ENCODE measurements at regions not wholly inside any gene's neighbourhood (a gene's known extent, or its start where the extent isn't known, plus 50 kb on each side); places are given as distances from the start of the nearest gene placed in this dataset.
"Not testable (repeated sequence)": the region's sequence is repeated elsewhere in the genome, so short reads cannot be mapped to it uniquely, and the experiment has no call there.

DNA sequence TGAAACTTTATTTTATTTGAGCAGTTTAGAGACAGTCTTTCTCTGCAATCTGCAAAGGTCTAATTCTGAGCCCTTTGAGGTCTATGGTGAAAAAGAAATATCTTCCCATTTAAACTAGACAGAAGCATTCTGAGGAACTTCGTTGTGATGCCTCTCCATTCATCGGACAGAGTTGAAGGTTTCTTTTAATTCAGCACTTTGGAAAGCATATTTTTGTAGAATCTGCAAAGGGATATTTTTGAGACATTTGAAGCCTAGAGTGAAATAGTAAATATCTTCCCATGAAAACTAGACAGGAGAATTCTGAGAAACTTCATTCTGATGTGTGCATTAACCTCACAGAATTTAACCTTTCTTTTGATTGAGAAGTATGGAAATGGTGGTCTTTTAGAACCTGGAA, 3044.8 kb downstream of the TUBA3C start:
- DNase-seq; H3K9ac ChIP-seq (ENCODE audit: low read length in 3 of 3); H3K9me3 ChIP-seq (ENCODE audit: control insufficient read depth in 2 of 3, insufficient read depth in 1 of 3, low read length in 3 of 3); H3K36me3 ChIP-seq (ENCODE audit: control insufficient read depth in 2 of 3, insufficient read depth in 3 of 3, low read length in 3 of 3); H3K4me3 ChIP-seq (ENCODE audit: low read length in 3 of 3); FAIRE-seq; H3K27me3 ChIP-seq (ENCODE audit: control insufficient read depth, insufficient read depth, low read length); H3K4me1 ChIP-seq (ENCODE audit: control insufficient read depth in 2 of 3, insufficient read depth in 2 of 3, low read depth in 1 of 3, low read length in 3 of 3); H3K27ac ChIP-seq (ENCODE audit: low read depth in 2 of 2, low read length in 2 of 2); intact Hi-C loops (cut with DNase I): not testable (repeated sequence)

DNA sequence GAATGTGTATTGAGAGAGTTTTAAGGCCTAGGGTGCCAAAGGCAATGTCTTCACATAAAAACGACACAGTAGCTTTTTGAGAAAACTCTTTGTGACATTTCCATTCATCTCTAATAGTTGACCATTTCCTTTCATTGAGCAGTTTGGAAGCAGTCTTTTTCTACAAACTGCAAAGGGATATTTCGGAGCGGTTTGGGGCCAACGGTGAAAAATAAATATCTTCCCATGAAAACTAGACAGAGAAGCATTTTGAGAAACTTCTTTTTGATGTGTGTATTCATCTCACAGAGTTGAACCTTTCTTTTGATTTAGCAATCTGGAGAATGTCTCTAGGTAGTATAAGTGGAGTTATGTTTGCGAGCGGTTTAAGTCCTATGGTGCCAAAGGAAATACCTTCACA, 3052.9 kb downstream of the TUBA3C start:
- DNase-seq; H3K27me3 ChIP-seq (ENCODE audit: control insufficient read depth, insufficient read depth, low read length); H3K4me1 ChIP-seq (ENCODE audit: control insufficient read depth in 2 of 3, insufficient read depth in 2 of 3, low read depth in 1 of 3, low read length in 3 of 3); intact Hi-C loops (cut with DNase I); H3K9ac ChIP-seq (ENCODE audit: low read length in 3 of 3); H3K36me3 ChIP-seq (ENCODE audit: control insufficient read depth in 2 of 3, insufficient read depth in 3 of 3, low read length in 3 of 3); H3K4me3 ChIP-seq (ENCODE audit: low read length in 3 of 3); FAIRE-seq; H3K9me3 ChIP-seq (ENCODE audit: control insufficient read depth in 2 of 3, insufficient read depth in 1 of 3, low read length in 3 of 3); H3K27ac ChIP-seq (ENCODE audit: low read depth in 2 of 2, low read length in 2 of 2): not testable (repeated sequence)

DNA sequence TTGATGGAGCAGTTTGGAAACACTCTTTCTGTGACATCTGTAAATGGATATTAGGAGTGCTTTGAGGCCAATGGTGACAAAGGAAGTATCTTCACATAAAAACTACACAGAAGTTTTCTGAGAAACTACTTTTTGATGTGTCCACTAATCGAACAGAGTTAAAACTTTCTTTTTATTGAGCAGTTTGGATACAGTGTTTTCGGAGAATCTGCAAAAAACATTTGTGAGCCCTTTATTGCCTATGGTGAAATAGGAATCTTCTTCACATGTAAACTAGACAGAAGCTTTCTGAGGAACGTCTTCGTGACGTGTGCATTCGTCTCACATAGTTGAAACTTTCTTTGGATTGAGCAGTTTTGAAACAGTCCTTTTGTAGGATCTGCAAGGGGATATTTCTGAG, 3068.2 kb downstream of the TUBA3C start:
- H3K27me3 ChIP-seq (ENCODE audit: control insufficient read depth, insufficient read depth, low read length); H3K9me3 ChIP-seq (ENCODE audit: control insufficient read depth in 2 of 3, insufficient read depth in 1 of 3, low read length in 3 of 3); H3K4me3 ChIP-seq (ENCODE audit: low read length in 3 of 3); FAIRE-seq; DNase-seq; H3K4me1 ChIP-seq (ENCODE audit: control insufficient read depth in 2 of 3, insufficient read depth in 2 of 3, low read depth in 1 of 3, low read length in 3 of 3); H3K36me3 ChIP-seq (ENCODE audit: control insufficient read depth in 2 of 3, insufficient read depth in 3 of 3, low read length in 3 of 3); H3K9ac ChIP-seq (ENCODE audit: low read length in 3 of 3); intact Hi-C loops (cut with DNase I); H3K27ac ChIP-seq (ENCODE audit: low read depth in 2 of 2, low read length in 2 of 2): not testable (repeated sequence)
